ENCODE measurements at regions not wholly inside any gene's neighbourhood (a gene's known extent, or its start where the extent isn't known, plus 50 kb on each side); places are given as distances from the start of the nearest gene placed in this dataset.
"Not testable (repeated sequence)": the region's sequence is repeated elsewhere in the genome, so short reads cannot be mapped to it uniquely, and the experiment has no call there.

- Mint-ChIP-seq H3K4me3 (no peak overlapping the region), H3K27ac (no peak overlapping the region), H3K36me3 (ENCODE audit: low read depth) (no peaks in the 10 kb centered on the region), H3K27me3 (peaks cover 4% of the 10 kb centered on the region), H3K4me1 (peaks cover 3% of the 10 kb centered on the region)
- ATAC-seq (no peak), DNase-seq (no peak)
- no peaks in the 10 kb centered on the region for H3K9me3 ChIP-seq (ENCODE audit: control insufficient read depth, low read length, poor library complexity, severe bottlenecking)
Measured at GRCh38 chr14:30339311-30339901, 219.6 kb upstream of the G2E3 start.

- no peaks in the 10 kb centered on the region for H3K9me3 ChIP-seq (ENCODE audit: control insufficient read depth, low read length, poor library complexity, severe bottlenecking)
- peaks cover 3% of the 10 kb centered on the region for H3K4me1 Mint-ChIP-seq
- ATAC-seq (no peak), DNase-seq (no peak)
- no peaks in the 10 kb centered on the region for H3K36me3 Mint-ChIP-seq (ENCODE audit: low read depth)
- H3K4me3 Mint-ChIP-seq: no peak overlapping the region
- H3K27me3 Mint-ChIP-seq: peaks cover 4% of the 10 kb centered on the region
- H3K27ac Mint-ChIP-seq: no peak overlapping the region
Measured at GRCh38 chr14:30340495-30340894, 218.5 kb upstream of the G2E3 start.

- Mint-ChIP-seq H3K27ac (no peak overlapping the region), H3K4me1 (peaks cover 2% of the 10 kb centered on the region), H3K27me3 (peaks cover 4% of the 10 kb centered on the region), H3K4me3 (no peak overlapping the region), H3K36me3 (ENCODE audit: low read depth) (no peaks in the 10 kb centered on the region)
- ATAC-seq (no peak), DNase-seq (no peak)
- H3K9me3 ChIP-seq (ENCODE audit: control insufficient read depth, low read length, poor library complexity, severe bottlenecking): no peaks in the 10 kb centered on the region
Measured at GRCh38 chr14:30345511-30345910, 213.4 kb upstream of the G2E3 start.

- H3K9me3 ChIP-seq (ENCODE audit: control insufficient read depth, low read length, poor library complexity, severe bottlenecking): no peaks in the 10 kb centered on the region
- peaks cover 2% of the 10 kb centered on the region for H3K4me1 Mint-ChIP-seq
- no peak overlapping the region for H3K4me3 Mint-ChIP-seq
- H3K36me3 Mint-ChIP-seq (ENCODE audit: low read depth): no peaks in the 10 kb centered on the region
- DNase-seq (no peak), ATAC-seq (no peak)
- peaks cover 4% of the 10 kb centered on the region for H3K27me3 Mint-ChIP-seq
- H3K27ac Mint-ChIP-seq: no peak overlapping the region
Measured at GRCh38 chr14:30348445-30348844, 210.5 kb upstream of the G2E3 start.

GRCh38 chr14:30349520-30349919 is 209.4 kb upstream of the G2E3 start:
- no peak overlapping the region for H3K4me3 Mint-ChIP-seq
- peaks cover 2% of the 10 kb centered on the region for H3K4me1 Mint-ChIP-seq
- DNase-seq (no peak), ATAC-seq (no peak)
- H3K27ac Mint-ChIP-seq: no peak overlapping the region
- no peaks in the 10 kb centered on the region for H3K36me3 Mint-ChIP-seq (ENCODE audit: low read depth)
- H3K9me3 ChIP-seq (ENCODE audit: control insufficient read depth, low read length, poor library complexity, severe bottlenecking): no peaks in the 10 kb centered on the region
- peaks cover 4% of the 10 kb centered on the region for H3K27me3 Mint-ChIP-seq

- H3K9me3 ChIP-seq (ENCODE audit: control insufficient read depth, low read length, poor library complexity, severe bottlenecking): no peaks in the 10 kb centered on the region
- H3K4me3 Mint-ChIP-seq: no peak overlapping the region
- H3K27ac Mint-ChIP-seq: no peak overlapping the region
- H3K4me1 Mint-ChIP-seq: peaks cover 8% of the 10 kb centered on the region
- peaks cover 31% of the 10 kb centered on the region for H3K27me3 Mint-ChIP-seq
- no peaks in the 10 kb centered on the region for H3K36me3 Mint-ChIP-seq (ENCODE audit: low read depth)
- DNase-seq (no peak), ATAC-seq (no peak)
Measured at GRCh38 chr14:30354439-30354838, 204.5 kb upstream of the G2E3 start.

- no peak for DNase-seq
- H3K27ac Mint-ChIP-seq: no peak overlapping the region
- H3K27me3 Mint-ChIP-seq: peaks cover 33% of the 10 kb centered on the region
- H3K9me3 ChIP-seq (ENCODE audit: control insufficient read depth, low read length, poor library complexity, severe bottlenecking): no peaks in the 10 kb centered on the region
- ATAC-seq: no peak
- no peaks in the 10 kb centered on the region for H3K36me3 Mint-ChIP-seq (ENCODE audit: low read depth)
- H3K4me1 Mint-ChIP-seq: peaks cover 6% of the 10 kb centered on the region
- peak overlapping the region; percentile 25 for H3K4me3 Mint-ChIP-seq
Measured at GRCh38 chr14:30355431-30355913, 203.5 kb upstream of the G2E3 start.

- Mint-ChIP-seq H3K27me3 (peaks cover 32% of the 10 kb centered on the region), H3K27ac (no peak overlapping the region), H3K4me1 (peaks cover 5% of the 10 kb centered on the region), H3K4me3 (no peak overlapping the region), H3K36me3 (ENCODE audit: low read depth) (no peaks in the 10 kb centered on the region)
- DNase-seq: no peak
- no peak for ATAC-seq
- H3K9me3 ChIP-seq (ENCODE audit: control insufficient read depth, low read length, poor library complexity, severe bottlenecking): no peaks in the 10 kb centered on the region
Measured at GRCh38 chr14:30356438-30357202, 202.3 kb upstream of the G2E3 start.

- no peak overlapping the region for H3K27ac Mint-ChIP-seq
- peaks cover 32% of the 10 kb centered on the region for H3K27me3 Mint-ChIP-seq
- no peaks in the 10 kb centered on the region for H3K9me3 ChIP-seq (ENCODE audit: control insufficient read depth, low read length, poor library complexity, severe bottlenecking)
- no peak for DNase-seq
- H3K4me1 Mint-ChIP-seq: peaks cover 5% of the 10 kb centered on the region
- no peak for ATAC-seq
- no peak overlapping the region for H3K4me3 Mint-ChIP-seq
- no peaks in the 10 kb centered on the region for H3K36me3 Mint-ChIP-seq (ENCODE audit: low read depth)
Measured at GRCh38 chr14:30357791-30358190, 201.2 kb upstream of the G2E3 start.

GRCh38 chr14:30362369-30363218 is 196.4 kb upstream of the G2E3 start:
- ATAC-seq (no peak), DNase-seq (no peak)
- Mint-ChIP-seq H3K36me3 (ENCODE audit: low read depth) (no peaks in the 10 kb centered on the region), H3K27me3 (peaks cover 16% of the 10 kb centered on the region), H3K4me1 (no peaks in the 10 kb centered on the region), H3K27ac (no peak overlapping the region), H3K4me3 (no peak overlapping the region)
- no peaks in the 10 kb centered on the region for H3K9me3 ChIP-seq (ENCODE audit: control insufficient read depth, low read length, poor library complexity, severe bottlenecking)

- not testable (repeated sequence) for DNase-seq; H3K27ac Mint-ChIP-seq; H3K4me3 Mint-ChIP-seq; H3K27me3 Mint-ChIP-seq; ATAC-seq; H3K36me3 Mint-ChIP-seq (ENCODE audit: low read depth); H3K4me1 Mint-ChIP-seq; H3K9me3 ChIP-seq (ENCODE audit: control insufficient read depth, low read length, poor library complexity, severe bottlenecking)
Measured at GRCh38 chr14:30363219-30363880, 195.6 kb upstream of the G2E3 start.

GRCh38 chr14:30369502-30370180 is 189.3 kb upstream of the G2E3 start:
- H3K4me3 Mint-ChIP-seq: no peak overlapping the region
- no peak for ATAC-seq
- no peak overlapping the region for H3K27ac Mint-ChIP-seq
- H3K27me3 Mint-ChIP-seq: peaks cover 16% of the 10 kb centered on the region
- H3K4me1 Mint-ChIP-seq: peaks cover 3% of the 10 kb centered on the region
- no peaks in the 10 kb centered on the region for H3K36me3 Mint-ChIP-seq (ENCODE audit: low read depth)
- H3K9me3 ChIP-seq (ENCODE audit: control insufficient read depth, low read length, poor library complexity, severe bottlenecking): no peaks in the 10 kb centered on the region
- DNase-seq: no peak
